ENCODE measurements at regions not wholly inside any gene's neighbourhood (a gene's known extent, or its start where the extent isn't known, plus 50 kb on each side); places are given as distances from the start of the nearest gene placed in this dataset.

GRCh38 chr5:121624035-121624434 lies 227.6 kb upstream of the FTMT start:
- no peak for DNase-seq (ENCODE audit: low read depth)
- no peak overlapping the region for H3K4me3 ChIP-seq (ENCODE audit: low read depth, low read length)
- in situ Hi-C loops (cut with HindIII; ENCODE audit: low sequenced_read_pairs) = no loop called here
- TF ChIP-seq CTCF (IDR thresholded peaks at IDR 0.05; ENCODE audit: low read depth, low read length, missing control alignments) = no peak

- in situ Hi-C loops (cut with HindIII; ENCODE audit: low sequenced_read_pairs) = no loop called here
- no peak for TF ChIP-seq CTCF (IDR thresholded peaks at IDR 0.05; ENCODE audit: low read depth, low read length, missing control alignments)
- DNase-seq (ENCODE audit: low read depth) = no peak
- no peak overlapping the region for H3K4me3 ChIP-seq (ENCODE audit: low read depth, low read length)
Observed at GRCh38 chr5:121628783-121629182, 222.9 kb upstream of the FTMT start.

- in situ Hi-C loops (cut with HindIII; ENCODE audit: low sequenced_read_pairs) = no loop called here
- H3K4me3 ChIP-seq (ENCODE audit: low read depth, low read length) = no peak overlapping the region
- peak; percentile 11 for TF ChIP-seq CTCF (IDR thresholded peaks at IDR 0.05; ENCODE audit: low read depth, low read length, missing control alignments)
- no peak for DNase-seq (ENCODE audit: low read depth)
Observed at GRCh38 chr5:121630402-121630801, 221.3 kb upstream of the FTMT start.

GRCh38 chr5:121634946-121635345 lies 216.7 kb upstream of the FTMT start:
- no peak overlapping the region for H3K4me3 ChIP-seq (ENCODE audit: low read depth, low read length)
- TF ChIP-seq CTCF (IDR thresholded peaks at IDR 0.05; ENCODE audit: low read depth, low read length, missing control alignments) = no peak
- no peak for DNase-seq (ENCODE audit: low read depth)
- in situ Hi-C loops (cut with HindIII; ENCODE audit: low sequenced_read_pairs) = no loop called here

GRCh38 chr5:121638126-121638525 lies 213.6 kb upstream of the FTMT start:
- H3K4me3 ChIP-seq (ENCODE audit: low read depth, low read length) = no peak overlapping the region
- DNase-seq (ENCODE audit: low read depth) = no peak
- in situ Hi-C loops (cut with HindIII; ENCODE audit: low sequenced_read_pairs) = no loop called here
- no peak for TF ChIP-seq CTCF (IDR thresholded peaks at IDR 0.05; ENCODE audit: low read depth, low read length, missing control alignments)

GRCh38 chr5:121640298-121640697 lies 211.4 kb upstream of the FTMT start:
- in situ Hi-C loops (cut with HindIII; ENCODE audit: low sequenced_read_pairs) = no loop called here
- TF ChIP-seq CTCF (IDR thresholded peaks at IDR 0.05; ENCODE audit: low read depth, low read length, missing control alignments) = no peak
- DNase-seq (ENCODE audit: low read depth) = no peak
- no peak overlapping the region for H3K4me3 ChIP-seq (ENCODE audit: low read depth, low read length)

- no peak for TF ChIP-seq CTCF (IDR thresholded peaks at IDR 0.05; ENCODE audit: low read depth, low read length, missing control alignments)
- no peak overlapping the region for H3K4me3 ChIP-seq (ENCODE audit: low read depth, low read length)
- in situ Hi-C loops (cut with HindIII; ENCODE audit: low sequenced_read_pairs) = no loop called here
- DNase-seq (ENCODE audit: low read depth) = no peak
Observed at GRCh38 chr5:121658221-121658620, 193.5 kb upstream of the FTMT start.
